ENCODE measurements at regions not wholly inside any gene's neighbourhood (a gene's known extent, or its start where the extent isn't known, plus 50 kb on each side); places are given as distances from the start of the nearest gene placed in this dataset.

DNA sequence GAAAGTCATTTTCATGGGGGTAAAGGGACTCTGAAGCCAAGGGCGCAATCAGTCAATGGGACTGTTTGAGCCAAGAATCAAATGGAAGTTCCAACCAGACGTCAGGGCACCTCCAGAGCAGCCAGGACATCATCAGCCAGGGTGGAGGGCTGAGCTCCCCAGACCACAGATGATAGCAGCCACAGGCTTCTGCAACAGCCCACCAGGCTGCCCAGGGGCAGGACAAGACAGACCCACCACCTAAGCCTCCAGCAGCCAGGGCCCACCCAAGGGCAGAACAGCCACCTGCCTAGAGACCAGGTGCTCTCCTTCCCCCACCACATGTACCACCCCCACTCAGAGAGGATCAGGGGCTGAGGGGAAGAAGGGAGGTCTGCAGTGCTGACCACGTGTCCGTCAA is 53.8 kb upstream of the SLC66A3 start:
- no peak for DNase-seq (ENCODE audit: low read depth)

DNA sequence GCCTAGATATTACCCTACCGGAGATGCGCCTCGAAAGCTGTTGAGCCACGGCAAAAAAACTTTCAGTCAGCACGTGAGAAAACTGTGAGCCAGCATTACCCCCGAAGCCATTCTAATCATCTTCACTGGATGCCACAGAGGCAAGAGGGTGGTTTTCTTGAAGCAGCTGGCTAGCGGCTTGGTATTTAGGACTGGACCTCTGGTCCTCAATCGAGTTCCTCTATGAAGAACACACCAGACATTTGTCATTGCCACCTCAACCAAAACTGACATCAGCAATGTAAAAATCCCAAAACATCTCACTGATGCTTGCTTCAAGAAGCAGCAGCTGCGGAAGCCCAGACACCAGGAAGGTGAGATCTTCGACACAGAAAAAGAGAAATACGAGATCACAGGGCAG is 52.8 kb upstream of the SLC66A3 start:
- DNase-seq (ENCODE audit: low read depth), result no peak

DNA sequence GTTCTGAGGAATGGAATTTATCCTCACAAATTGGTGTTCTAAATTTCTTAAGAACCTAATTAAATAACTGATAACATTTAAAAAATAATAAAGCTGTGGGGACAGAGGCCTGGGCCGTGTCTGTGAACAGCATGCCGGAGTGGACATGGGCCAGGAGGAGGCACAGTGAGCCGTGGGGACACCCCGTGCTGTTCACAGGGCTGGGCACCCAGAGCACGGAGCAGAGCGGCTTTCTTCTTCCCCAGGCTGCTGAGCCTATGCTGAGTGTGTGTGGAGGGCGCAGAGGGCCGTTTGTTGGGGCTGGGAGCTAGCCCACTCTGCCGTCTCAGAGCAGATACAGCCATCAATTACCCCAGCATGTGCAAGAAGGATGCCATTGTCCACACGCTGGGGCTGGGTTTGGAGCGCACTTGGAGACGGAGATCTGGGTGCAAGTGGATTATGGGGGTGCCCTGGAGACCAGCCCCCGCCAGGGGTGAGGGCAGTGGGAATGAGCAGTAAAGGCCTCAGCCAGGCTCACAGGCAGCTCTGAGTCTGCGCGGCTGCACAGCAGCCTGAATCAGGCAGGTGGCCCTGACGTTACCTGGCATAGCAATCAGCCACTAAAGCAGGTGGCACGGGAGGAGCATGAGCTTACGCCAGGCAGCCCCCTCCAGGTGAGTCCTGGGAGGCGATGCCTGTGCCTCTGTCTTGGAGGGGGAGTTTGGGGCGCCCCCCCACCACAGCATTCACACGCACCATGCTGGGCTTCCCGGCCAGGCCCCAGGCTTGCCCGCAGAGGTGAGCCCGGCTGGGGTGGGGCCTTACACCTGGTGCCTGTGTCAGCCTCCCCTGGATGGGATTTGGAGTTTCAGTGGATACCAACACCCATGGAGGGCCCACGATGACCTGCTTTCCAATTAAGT is 52.1 kb upstream of the SLC66A3 start:
- DNase-seq (ENCODE audit: low read depth), result no peak

DNA sequence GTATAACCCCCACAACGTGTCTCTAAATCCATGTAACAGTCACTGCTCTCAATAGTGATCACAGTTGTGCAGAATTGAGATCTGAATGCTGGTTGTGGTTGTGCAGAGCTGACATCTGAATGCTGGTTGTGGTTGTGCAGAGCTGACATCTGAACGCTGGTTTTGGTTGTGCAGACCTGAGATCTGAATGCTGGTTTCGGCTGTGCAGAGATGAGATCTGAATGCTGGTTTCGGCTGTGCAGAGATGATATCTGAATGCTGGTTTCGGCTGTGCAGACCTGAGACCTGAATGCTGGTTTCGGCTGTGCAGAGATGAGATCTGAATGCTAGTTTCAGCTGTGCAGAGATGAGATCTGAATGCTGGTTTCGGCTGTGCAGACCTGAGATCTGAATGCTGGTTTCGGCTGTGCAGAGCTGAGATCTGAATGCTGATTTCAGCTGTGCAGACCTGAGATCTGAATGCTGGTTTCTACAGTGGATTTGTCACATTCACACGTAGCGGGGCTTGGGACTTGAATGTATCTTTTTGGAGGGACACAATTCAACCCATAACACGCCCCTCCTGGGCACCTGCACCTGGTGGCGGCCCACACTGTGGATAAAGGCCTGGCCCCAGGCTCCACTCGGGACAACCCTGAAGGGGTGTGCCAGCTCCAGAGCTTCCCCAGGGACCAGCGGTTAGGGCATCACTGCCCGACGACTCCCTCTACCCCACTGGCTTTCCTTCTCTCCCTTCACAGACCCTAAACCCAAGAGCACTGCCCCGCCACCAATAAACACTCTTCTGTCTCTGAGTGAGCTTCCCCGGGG is 51.1 kb upstream of the SLC66A3 start:
- DNase-seq (ENCODE audit: low read depth), result no peak

DNA sequence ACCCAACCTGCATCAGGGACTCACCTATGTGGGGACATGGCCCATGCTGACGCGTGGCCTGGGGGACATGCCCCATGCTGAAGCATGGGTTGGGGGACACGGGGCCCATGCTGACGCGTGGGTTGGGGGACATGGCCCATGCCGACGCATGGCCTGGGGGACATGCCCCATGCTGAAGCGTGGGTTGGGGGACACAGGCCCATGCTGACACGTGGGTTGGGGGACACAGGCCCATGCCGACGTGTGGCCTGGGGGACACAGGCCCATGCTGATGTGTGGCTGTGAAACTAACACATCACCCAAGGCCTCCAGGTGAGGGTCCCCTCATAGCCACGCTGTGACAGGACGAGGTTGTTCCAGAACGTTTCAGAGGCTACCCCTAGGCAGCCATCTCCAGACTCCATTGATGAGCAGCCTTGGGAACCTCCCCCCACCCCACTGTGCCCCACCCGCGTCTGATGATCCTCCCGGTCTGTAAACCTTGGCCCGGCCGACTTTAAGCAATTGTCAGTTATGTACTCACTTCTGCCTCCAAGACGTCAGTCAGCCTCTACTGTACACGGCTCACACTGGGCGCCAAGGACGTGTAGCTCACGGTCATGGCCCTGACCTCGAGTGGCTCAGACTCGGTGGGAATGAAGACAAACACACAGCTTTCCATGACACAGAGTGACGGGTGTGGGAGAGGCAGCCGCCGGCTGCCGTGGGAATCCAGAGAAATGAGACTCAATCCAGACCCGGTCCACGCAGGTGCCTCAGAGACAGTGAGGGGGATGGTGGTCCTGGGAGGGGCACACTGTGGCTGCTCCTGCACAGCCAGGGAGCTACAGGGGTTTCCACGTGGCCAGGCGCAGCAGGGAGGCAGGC is 50.2 kb upstream of the SLC66A3 start:
- DNase-seq (ENCODE audit: low read depth), result no peak

Data from T follicular helper cell (primary cell).